H54 (cell line): ENCODE measurements at regions not wholly inside any gene's neighbourhood (a gene's known extent, or its start where the extent isn't known, plus 50 kb on each side); places are given as distances from the start of the nearest gene placed in this dataset.
"Not testable (repeated sequence)": the region's sequence is repeated elsewhere in the genome, so short reads cannot be mapped to it uniquely, and the experiment has no call there.

Experiments
- DNase-seq: peaks from one replicate; pipeline ENCODE4 v3.0.0; 2011; ENCODE audit warnings: low spot score, mixed read lengths; ENCODE audit not compliant: insufficient read length
- FAIRE-seq: peaks from 3 replicates; lab custom pipeline; 2011; peaks lifted over from hg19 to GRCh38; lab: Jason Lieb, UNC
- POLR2A ChIP-seq: IDR thresholded peaks from 2 replicates; pipeline ENCODE4 v1.6.1; 2011; ENCODE audit warnings: low read depth, mild to moderate bottlenecking, low read length

DNA sequence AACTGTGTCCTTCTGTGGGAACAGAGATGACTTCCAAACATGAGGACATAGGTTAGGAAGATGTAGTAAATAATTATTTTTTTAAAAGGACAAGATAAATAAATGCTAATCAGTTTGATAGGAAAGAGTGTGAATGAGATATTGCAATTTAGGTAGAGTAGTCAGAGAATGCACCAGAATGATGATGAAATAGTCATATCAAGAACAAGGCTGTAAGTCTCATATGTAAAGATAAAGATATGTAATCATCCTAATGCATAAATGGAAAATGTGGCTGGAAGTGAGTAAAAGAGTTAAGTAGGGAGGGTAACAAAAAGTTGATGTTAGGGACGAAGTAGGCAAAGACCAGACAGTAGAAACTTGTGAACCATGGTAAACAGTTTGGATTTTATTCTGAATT is 1041.7 kb upstream of the MIR17HG start:
- TF ChIP-seq POLR2A = no peak
- DNase-seq (no peak), FAIRE-seq (no peak)

DNA sequence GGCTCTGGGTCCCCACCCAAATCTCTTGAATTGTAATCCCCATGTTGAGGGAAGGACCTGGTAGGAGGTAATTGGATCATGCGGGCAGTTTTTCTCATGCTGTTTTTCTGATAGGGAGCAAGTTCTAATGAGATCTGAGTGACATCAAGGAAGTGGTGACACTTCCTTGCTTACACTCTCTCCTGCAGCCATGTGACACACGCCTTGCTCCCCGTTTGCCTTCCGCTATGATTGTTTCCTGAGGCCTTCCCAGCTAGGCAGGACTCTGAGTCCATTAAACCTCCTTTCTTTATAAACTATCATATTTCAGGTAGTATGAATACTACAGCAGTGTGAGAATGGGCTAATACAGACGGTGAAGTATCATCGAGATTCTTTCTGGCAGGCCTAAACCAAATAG is 1040.4 kb upstream of the MIR17HG start:
- no peak for FAIRE-seq
- no peak for DNase-seq

DNA sequence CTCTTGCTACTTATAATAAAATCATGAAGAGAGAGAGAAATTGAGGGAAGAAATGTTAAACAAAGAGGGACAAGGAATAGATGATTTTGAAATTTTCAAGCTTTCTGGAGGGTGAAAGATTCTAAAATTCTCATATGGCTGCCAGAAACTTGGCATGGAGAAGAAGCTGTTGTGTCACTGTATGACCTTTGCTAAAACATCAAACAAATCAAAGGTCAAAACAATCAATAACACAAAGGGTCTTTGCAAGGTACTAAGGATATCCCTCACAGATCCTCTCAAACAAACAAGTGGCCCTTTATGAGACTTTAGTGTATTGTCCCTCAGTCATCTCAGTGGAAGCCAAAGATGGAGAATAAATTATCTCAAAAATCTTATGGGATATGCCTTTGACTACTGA is 1039.2 kb upstream of the MIR17HG start:
- DNase-seq (no peak), FAIRE-seq (no peak)
- TF ChIP-seq POLR2A = no peak

More for the DNA sequence above, 1040.4 kb upstream of the MIR17HG start:
- TF ChIP-seq POLR2A = no peak

DNA sequence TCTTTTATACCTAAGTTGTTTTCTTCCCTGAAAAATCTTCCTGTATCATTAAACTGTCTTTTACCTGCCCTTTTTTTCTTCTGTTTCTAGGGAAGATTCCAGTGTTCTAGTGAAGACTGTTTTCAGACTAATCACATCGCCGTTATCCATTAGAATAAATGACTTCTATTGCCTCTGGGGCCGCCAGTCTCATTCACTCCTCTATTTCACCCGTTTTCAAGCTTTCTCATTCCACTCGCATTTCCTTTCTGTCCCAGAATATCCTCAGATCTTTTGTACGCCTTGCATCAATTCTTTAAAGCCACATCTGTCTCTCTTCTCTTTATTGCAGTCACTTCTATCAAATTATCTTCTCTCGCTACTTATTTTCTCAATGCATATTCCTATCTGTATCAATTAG is 1035.6 kb upstream of the MIR17HG start:
- FAIRE-seq = no peak
- no peak for TF ChIP-seq POLR2A
- DNase-seq = no peak

DNA sequence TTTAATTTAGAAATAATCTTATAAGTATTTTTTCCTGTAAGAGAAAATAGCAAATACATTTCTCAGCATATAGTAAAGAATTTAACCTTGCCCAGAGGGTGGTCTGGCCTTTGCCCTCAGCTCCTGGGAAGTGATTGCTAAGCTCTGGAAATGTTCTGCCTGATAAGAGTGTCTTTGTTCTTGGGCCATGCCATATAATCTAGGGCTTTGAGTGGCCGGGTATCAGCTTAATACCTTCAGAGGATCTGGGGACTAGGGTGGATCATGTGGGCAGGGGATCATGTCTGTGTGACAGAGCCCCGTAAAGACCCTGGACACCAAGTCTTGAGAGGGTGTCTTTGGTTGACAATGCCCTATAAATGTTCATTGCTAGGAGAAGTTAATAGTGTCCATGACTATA is 1032.4 kb upstream of the MIR17HG start:
- FAIRE-seq = no peak
- DNase-seq = no peak
- no peak for TF ChIP-seq POLR2A

DNA sequence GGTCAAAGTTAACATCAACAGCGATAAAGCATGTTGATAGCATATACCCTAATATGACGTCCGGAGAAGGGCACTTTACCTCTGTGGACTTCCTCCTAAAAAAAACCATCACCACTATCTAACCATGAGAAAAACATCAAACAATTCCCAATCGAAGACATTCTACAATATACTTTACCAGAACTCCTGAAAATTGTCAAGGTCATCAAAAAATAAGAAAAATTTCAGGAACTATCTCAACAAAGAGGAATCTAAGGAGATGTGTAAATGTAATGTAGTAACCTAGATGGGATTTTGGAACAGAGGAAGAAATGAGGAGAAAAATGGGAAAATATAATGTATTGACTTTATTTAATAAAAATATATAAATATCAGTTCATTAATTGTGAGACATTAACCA is 1026.8 kb upstream of the MIR17HG start:
- DNase-seq (no peak), FAIRE-seq (no peak)
- TF ChIP-seq POLR2A = no peak

DNA sequence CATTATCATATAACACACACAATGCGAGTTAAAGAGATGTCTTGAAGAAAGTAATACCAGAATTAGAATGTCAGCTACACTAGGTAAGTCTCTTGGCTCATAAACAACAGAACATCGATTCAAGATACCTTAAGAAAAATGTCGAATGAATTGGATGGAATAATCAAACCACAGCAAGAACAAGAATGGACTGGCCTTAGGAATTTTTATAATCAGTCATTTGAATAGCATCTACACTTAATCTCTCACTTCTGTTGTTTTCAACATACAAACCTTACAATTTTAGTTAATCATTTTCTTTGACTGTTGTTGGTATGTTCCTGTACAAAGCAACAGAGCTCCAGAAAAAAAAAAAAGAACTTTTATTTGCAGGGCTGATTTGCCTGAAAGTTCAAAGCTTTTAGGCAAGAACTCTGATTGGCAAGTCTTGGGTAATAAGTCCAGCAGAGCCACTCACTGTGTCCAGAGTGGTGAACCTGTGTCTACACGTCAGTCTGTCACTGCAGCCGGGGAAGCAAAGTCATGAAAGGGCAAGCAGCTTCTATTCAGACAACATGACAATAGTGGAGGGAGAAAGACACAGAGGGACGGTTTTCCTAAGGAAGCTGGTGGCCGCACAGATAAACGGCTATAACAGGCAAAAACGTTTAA is 1026.1 kb upstream of the MIR17HG start:
- FAIRE-seq (no peak), DNase-seq (no peak)
- TF ChIP-seq POLR2A = no peak

DNA sequence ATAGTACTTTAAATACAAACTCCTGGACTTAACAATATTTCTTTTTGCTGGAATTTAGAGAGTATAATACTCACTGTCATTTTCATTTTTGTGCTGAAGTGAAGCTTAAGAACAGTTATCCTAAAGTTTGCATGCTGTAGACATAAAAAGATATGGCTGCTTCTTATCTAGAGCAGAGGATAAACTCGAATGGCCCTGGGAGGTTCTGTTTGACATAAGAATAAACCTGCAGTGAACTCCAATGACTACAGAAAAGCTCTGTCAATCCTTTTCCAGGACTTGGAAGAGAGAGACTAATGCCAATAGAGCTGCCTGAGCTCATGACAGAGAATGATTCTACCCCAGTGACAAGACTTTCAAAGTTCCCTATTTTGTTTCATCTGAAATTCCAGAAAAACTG is 1017.8 kb upstream of the MIR17HG start:
- no peak for TF ChIP-seq POLR2A
- FAIRE-seq (no peak), DNase-seq (no peak)

DNA sequence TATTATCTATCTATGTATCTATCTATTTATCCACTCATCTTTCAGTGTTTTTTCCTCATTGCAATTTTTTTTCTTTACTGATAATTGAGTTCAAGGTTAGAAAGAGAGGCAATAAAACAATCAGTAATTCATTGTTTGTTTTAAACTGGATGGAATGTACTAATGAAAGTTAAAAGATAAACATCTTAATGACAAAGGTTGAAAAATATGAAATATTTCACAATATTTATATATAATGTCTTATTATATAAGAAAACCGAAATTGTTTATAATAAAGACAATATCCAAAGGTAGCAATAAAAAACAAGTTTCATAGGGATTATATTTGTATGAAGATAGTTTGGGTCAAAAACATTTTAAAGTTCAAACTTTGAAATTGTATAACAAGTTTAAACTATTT is 1015.5 kb upstream of the MIR17HG start:
- DNase-seq (no peak), FAIRE-seq (no peak)
- no peak for TF ChIP-seq POLR2A

DNA sequence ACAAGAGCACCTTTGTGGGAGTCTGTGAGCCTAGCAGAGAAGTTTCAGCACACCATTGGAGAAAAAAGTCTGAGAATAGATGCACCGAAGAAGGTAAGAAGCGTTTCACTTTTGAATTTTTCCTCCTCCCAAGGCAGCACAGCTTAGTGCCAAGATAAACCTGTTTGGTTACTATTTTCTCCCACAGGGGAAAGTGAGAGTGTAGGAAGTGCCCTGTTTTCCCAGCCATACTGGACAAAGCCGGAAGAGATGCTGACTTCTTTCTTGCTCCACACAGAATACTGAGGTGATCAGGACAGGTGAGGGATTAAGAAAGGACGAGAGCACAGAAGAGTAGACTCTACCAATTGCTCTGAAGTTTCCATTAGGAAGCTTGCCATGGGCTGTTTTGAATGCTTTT is 1011.0 kb upstream of the MIR17HG start:
- no peak for TF ChIP-seq POLR2A
- FAIRE-seq (no peak), DNase-seq (no peak)

DNA sequence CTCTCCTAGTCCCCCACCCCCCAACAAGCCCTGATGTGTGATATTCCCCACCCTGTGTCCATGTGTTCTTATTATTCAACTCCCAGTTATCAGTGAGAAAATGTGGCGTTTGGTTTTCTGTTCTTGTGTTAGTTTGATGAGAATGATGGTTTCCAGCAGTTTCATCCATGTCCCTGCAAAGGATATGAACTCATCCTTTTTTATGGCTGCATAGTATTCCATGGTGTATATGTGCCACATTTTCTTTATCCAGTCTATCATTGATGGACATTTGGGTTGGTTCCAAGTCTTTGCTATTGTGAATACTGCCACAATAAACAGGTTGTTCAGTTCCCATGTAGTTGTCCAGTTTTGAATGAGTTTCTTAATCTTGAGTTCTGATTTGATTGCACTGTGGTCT is 1006.1 kb upstream of the MIR17HG start:
- FAIRE-seq, DNase-seq: not testable (repeated sequence)

DNA sequence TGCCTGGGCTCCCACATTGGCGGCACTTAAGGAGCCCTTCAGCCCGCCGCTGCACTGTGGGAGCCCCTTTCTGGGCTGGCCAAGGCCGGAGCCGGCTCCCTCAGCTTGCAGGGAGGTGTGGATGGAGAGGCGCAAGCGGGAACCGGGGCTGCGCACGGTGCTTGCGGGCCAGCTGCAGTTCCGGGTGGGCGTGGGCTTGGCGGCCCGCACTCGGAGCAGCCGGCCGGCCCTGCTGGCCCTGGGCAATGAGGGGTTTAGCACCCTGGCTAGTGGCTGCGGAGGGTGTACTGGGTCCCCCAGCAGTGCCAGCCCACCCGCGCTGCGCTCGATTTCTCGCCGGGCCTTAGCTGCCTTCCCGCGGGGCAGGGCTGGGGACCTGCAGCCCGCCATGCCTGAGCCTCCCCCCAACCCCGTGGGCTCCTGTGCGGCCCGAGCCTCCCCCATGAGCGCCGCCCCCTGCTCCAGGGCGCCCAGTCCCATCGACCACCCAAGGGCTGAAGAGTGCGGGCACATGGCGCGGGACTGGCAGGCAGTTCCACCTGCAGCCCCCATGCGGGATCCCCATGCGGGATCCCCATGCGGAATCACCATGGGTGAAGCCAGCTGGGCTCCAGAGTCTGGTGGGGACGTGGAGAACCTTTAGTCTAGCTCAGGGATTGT is 998.9 kb upstream of the MIR17HG start:
- not testable (repeated sequence) for FAIRE-seq, DNase-seq

DNA sequence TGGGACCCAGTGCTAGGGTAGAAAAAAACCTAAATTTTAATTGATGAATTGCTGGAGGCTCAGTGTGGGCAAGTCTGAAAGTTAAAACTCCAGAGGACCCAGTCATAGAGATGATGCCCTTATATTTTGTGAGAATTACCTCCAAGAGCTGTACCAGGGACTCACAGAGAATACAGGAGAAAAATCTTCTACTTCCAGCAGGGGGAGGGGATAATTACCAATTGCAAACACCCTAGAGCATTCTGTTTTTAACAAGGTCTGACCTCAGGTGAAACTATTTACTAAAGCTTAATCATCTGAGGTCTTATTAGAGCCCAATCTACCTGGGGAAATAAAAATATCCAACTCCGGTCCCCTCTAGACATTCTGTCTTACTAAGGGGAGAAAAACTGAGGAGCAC is 994.7 kb upstream of the MIR17HG start:
- TF ChIP-seq POLR2A = no peak
- no peak for DNase-seq
- FAIRE-seq = no peak

DNA sequence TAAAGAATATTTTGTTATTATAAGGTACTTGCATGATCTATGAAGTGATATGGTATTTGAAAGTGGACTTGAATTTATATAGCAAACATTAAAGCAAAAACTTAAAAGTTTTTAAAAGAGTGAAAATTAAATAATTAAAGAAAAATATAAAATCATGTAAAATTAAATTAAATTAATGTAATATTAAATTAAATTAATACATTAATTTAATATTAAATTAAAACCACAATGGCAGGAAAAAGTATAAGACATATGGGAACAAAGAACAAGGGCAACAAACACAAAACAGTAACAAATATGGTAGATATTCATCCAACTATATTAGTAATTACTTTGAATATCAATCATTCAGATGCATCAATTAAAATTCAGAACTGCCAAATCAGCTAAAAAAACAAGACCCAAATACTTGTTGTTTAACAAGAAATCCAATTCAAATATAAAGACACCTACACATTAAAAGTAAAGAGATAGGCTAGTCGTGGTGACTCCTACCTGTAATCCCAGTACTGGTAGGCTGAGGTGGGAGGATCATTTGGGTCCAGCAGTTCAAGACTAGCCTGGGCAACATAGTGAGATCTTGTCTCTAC is 992.2 kb upstream of the MIR17HG start:
- TF ChIP-seq POLR2A = no peak
- FAIRE-seq = no peak
- DNase-seq = no peak

DNA sequence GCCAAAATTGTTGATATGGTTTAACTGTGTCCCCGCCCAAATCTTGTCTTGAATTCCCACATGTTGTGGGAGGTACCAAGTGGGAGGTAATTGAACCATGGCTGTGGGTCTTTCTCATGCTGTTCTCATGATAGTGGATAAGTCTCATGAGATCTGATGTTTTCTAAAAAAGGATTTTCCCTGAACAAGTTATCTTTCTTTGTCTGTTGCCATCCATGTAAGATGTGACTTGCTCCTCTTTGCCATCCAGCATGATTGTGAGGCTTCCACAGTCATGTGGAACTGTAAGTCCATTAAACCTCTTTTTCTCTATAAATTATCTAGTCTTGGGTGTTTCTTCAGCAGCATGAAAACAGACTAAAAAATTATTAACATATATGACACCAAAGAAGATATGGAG is 986.7 kb upstream of the MIR17HG start:
- DNase-seq (no peak), FAIRE-seq (no peak)
- no peak for TF ChIP-seq POLR2A

DNA sequence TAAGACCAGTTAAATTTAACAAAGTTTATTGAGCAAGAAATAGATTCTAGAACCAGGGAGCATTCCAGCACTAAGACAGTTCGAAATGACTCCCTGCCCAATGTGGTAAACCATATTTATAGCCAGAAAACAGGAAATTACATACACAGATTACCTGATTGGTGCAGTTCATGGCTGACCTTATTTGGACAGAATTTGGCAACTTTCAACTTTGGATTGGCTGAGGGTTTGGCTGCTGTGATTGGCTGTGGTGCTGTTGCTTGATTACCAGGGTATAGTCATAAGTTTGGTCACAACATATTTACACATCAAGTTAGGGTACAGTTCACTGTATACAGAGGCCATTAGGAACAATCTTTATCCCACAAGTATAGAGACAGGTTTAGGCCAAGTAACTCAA is 984.8 kb upstream of the MIR17HG start:
- no peak for DNase-seq
- no peak for TF ChIP-seq POLR2A
- peak; percentile 53 for FAIRE-seq
